ENCODE measurements at regions not wholly inside any gene's neighbourhood (a gene's known extent, or its start where the extent isn't known, plus 50 kb on each side); places are given as distances from the start of the nearest gene placed in this dataset.

DNA sequence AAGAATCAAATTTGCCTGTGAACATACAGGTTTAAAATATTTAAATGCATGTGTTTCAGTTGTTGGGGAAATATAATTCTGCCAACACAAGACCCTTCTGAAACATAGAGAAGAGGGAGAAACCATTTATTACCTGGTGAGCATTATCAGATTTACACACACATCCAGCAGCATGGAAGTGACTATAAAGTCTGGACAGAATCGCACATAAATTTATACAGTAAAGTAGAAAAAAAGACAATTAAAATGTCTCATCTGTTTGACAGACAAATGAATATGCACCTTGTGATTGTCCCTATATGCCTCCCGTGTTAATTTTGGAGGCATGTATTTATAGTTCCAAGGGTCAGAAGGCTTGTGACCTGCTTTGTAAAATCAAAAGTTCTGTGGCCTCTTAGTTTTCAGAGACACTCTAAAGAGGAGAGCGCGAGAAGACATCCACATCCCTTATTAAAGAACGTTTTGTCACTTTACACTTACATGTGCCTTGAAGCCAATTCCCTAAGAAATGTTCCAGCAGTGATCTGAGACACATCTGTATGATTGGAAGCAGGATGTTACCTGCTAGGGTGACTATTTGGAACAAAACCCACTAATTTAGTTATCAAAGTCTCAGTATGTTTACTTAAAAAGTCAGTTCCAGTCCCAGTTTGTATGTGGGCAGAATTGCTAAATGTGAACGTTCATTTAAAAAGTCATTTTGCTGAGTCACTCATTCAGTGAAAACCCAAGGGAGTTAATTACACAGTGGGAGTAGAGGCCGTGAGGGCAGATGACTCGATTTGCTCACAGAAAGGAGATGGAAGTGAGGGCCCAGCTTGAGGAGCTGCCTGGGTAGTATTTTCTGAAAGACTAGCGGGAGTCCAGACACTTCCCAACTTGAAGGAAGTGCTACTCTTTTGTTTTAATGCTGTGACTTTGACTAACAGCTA, 527.6 kb upstream of the MEX3C start:
- ATAC-seq (ENCODE audit: poor library complexity), result no peak
- DNase-seq, result no peak
- intact Hi-C loops (cut with DNase I), result no loop called here

DNA sequence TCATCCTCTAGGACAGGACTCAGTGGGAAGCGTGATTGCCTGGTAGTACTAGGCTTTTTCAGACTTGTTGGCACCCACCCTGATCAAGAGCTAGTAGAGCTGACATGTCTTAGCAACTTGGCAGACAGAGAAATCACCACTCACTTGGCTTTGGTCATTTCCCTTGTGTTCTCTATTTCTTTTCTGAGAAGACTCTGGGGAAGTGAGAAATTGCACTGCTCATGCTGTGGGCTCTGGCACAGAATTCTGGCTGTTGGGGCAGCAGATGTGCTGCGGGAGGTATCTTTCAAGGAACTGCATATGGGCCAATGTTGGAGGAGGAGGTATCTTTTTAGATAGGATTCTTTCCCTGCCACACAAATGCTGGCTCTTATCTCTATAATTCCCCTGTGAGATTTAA, 529.1 kb upstream of the MEX3C start:
- ATAC-seq (ENCODE audit: poor library complexity) (no peak), DNase-seq (no peak)
- intact Hi-C loops (cut with DNase I), result no loop called here

DNA sequence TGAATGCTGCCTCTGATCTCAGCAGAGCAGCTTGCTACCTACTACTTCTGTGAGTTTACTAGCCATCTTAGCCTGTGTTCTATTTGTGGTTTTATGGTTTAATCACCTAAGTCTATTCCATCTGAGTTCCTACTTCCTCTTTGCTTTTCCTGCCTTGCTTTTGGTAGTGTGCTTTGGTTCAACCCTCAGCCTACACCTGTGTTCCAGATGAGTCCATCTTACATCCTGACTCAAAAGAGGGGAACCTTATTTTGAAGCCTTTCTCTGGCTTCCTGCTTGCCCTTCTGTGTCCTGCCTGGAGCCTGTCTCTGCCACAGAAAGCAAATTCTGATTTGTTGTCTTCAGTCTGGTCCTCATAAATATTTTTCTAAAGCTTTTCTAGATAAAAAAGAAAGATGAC, 530.3 kb upstream of the MEX3C start:
- intact Hi-C loops (cut with DNase I), result no loop called here
- ATAC-seq (ENCODE audit: poor library complexity), result no peak

DNA sequence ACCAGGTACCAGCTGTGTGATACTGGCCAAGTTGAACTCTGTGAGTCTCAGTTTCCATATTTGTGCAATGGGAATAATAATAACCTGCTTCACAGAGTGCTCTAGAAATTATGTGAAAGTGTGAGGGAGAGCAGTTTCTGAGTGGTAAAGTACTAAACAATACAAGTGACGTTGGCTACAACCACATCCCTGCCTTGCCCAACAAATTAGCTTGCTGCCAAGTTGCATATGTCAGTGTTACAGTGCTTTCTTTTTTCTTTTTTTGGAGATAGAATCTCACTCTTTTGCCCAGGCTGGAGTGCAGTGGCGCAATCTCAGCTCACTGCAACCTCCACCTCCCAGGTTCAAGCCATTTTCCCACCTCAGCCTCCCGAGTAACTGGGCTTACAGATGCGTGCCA, 533.6 kb upstream of the MEX3C start:
- ATAC-seq (ENCODE audit: poor library complexity) (no peak), DNase-seq (no peak)
- intact Hi-C loops (cut with DNase I), result no loop called here

More for the DNA sequence above, 530.3 kb upstream of the MEX3C start:
- no peak for DNase-seq

DNA sequence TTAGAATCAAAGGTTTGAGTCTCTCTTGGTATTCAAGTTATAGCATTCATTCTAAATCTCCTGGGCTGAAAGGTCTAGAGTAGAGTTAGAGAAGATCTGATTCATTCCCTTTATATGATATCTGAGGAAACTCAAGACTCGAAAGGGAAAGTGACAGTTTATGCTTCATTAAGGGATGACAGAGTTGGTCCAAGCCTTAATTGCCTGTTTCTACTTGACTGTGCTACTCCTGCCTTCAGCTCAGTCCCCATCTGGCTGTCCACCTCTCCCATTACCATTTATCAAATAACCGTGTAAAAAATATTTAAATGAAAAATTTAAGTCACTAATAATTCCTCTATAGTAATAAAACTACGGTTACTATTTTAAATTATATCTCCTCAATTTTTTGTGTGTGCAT, 537.1 kb upstream of the MEX3C start:
- no peak for DNase-seq
- no peak for ATAC-seq (ENCODE audit: poor library complexity)
- intact Hi-C loops (cut with DNase I), result no loop called here

DNA sequence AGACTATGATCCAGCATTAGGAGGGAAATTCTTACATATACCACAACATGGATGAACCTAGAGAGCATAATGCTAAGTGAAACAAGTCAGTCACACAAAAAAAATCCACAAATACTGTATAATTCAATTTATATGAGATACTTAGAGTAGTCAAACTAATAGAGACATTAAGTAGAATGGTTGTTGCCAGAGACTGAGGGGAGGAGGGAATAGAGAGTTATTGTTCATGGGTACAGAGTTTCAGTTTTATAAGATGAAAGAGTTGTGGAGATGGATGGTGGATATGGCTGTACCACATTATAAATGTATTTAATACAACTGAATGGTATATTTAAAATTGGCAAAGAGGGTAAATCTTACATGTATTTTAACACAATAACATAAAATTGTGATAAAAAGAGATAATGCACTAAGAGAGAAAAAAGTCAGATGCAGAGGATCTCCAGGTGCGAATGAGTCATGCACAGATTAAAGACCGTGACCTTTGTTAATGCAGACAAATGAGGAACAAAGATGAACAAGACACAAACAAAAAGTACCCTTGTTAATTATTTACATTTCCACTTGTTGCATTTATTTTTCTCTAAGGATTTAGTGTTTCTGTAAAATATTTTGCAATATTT, 541.7 kb upstream of the MEX3C start:
- ATAC-seq (ENCODE audit: poor library complexity) (no peak), DNase-seq (no peak)
- intact Hi-C loops (cut with DNase I), result no loop called here

DNA sequence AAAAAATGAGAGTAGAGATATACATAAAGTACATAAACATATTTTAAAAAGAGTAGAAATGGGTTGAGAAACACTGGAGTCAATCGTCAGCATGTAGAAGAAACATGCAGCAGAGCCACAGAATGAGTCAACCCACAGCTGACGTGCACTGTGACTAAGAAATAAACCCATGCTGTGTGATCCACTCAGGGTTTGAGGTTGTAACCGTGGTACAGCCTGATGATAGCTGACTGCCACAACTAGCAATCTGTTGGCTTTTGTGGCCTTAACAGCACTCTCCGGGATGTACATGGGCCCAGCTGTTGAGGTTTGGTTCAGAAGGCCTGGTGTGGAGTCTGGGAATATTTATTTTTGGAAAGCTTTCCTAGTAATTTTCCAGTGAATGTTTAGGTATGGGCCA, 554.4 kb upstream of the MEX3C start:
- DNase-seq, result no peak
- intact Hi-C loops (cut with DNase I), result no loop called here
- ATAC-seq (ENCODE audit: poor library complexity), result no peak

DNA sequence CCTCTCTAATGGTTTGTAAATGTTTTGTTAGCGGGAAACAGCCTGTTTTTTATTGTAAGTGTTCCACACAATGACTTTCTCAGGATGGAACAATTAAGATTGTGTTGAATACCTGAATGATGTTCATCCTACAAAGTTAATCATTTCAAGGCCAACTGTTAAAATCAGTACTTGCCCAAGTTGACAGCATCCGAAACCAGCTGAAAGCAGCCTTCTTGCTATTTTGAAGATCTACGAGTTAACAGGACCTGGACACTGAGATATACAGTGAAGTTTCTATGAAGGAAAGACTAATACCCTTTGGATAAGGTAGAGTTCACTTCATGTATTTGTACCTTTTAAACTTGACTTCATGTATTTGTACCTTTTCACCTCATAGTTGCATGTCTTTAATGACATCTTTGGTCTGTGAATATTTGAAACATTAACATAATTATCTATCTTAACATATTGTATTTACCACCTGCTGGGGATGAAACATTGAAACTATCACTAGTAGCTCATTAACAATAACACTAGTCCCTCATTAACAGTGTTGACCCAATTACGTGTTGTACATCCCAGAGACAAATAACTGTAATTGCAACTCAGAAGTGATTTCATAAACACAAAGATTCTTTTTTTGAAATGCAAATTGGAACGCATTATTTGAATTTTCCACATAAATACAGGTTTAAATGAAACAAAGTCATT, 556.0 kb upstream of the MEX3C start:
- ATAC-seq (ENCODE audit: poor library complexity) (no peak), DNase-seq (no peak)
- intact Hi-C loops (cut with DNase I), result no loop called here

DNA sequence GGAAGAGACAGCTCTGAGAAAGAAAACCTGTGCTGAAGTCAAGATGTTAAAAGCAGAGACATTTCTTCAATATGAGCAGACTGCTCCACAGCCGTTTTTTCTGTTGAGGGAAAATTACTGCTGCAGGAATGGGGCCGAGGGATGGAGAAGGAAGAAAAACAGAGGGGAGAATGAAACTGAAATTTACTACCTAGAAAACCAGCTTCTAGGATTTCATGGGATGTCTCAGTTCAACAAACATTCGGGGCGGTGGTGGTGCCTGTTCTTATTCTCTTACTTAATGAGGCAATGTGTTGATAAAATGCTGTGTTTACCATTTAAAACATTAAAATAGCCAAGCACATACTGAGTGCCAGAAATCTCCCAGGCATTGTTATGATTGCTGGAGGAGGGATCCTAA, 557.1 kb upstream of the MEX3C start:
- no peak for DNase-seq
- no peak for ATAC-seq (ENCODE audit: poor library complexity)
- intact Hi-C loops (cut with DNase I), result no loop called here

DNA sequence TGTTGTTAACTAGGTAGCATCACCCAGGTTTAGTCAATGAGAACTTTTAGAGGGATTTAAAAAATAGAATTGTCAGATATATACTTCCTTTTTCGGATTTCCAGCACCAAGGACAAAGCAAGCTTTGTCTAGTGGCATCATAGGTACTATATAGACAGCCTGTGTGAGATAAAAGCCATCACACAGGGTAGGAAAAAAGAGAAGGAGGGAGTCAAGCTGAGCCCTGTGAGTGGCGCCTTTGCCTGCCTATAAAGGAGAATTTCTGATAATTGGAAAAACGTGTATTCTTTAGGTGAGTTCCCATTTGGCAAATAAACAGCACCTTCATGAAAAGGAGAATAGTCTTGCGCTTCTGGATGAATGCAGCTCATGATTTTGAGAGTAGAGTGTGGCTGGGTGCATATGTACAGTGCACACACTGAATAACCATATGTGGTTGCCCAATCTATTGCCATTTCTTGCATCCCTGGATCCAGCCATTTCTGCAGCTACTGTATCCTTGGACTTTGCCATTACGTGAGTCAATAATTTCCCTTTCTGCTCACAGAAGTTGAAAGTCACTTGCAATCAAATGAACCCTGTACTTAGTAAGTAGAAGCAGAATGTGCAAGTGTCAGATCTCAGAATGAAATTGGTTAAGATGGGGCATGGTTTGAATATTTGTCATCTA, 559.9 kb upstream of the MEX3C start:
- no peak for DNase-seq
- intact Hi-C loops (cut with DNase I), result no loop called here
- ATAC-seq (ENCODE audit: poor library complexity), result no peak

DNA sequence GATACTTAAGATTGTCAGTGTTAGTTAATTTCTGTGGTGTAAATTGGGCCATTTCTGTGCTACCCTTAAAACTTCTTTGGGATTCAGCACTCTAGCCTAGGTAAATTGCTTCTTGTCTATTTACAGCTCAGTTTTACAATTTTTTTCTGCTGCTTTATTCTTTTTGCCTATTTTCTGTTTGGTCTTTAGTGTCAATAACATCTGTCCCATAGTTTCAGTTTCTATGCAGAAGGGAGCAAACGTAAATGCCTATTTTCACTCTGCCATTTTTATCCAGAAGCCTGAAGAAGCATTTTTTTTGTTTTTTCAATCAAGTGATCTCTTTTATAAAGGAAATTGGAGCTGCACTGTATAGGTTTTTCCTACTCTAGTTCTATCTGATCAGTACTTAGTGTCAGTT, 564.9 kb upstream of the MEX3C start:
- DNase-seq (no peak), ATAC-seq (ENCODE audit: poor library complexity) (no peak)
- intact Hi-C loops (cut with DNase I), result no loop called here

DNA sequence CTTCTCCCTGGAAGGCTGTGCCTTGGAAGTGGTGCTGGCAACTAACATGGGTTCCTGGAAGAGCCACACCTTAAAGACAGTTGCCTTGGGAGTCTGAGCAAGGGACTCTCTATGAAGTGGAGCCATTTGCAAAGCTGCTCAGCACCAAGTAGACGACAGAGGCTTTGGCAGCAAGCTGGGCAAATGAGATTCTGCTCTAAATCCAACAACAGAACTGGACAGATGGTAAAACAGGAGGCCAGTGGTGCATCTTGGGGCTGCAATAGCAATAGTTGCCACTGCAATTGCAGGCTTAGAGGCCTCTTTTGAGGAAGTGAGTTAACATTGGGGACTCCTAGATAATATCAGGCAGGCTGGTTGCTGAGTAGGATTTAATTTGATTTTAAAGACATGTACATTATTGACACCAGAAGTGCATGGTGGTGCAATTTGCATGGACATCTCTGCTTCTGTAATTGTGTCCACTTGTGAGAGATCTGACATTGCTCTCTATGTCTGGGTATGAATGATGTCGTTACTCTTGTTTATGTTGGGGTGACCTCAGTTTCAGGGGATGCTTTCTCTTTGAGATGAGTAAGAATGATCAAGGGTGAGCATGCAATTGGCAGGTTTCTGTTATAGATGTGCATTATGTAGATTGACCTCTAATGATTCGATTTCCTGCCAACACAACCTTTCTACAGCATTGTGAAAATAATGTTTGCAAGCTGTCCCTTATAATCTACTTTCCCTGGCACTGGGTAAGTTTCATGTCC, 568.3 kb upstream of the MEX3C start:
- no peak for DNase-seq
- intact Hi-C loops (cut with DNase I), result no loop called here
- no peak for ATAC-seq (ENCODE audit: poor library complexity)

DNA sequence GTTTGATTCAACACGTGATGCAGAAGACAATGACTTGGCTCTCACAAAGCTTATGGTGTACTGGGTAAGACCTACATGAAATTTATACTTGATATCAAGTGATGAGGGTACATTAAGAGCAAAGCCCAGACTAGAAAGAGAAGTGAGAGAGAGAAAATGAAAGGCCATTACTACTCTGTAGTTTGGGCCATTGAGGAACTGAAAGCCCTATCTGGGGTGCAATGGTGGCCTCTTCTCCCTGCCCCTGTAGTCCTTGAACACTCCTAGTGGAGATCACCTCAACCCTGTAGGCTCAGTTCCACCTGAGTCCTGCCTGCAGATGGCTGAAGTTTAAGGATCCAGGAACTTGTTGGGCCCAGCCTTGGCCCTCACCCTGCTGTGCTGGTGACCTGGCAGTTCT, 569.8 kb upstream of the MEX3C start:
- intact Hi-C loops (cut with DNase I), result no loop called here
- no peak for ATAC-seq (ENCODE audit: poor library complexity)
- no peak for DNase-seq

DNA sequence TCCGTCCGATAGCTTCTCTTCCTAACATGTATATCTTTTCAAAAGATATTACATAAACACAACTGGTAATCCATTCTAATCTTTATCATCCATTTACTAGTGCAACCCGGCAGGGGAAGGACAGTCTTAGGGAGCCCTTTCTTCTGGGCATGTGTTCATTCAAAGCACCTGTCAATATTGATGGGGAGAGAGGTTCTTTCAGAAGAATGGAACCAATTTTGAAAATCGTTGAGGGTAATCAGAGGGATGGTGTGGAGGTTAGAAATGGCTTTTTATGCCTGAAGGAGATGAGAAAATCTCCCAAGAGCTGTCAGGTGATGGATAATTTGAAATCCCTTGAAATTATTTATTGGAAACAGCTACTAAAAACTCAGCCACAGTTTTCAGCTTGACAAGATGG, 561.9 kb upstream of the DCC start:
- intact Hi-C loops (cut with DNase I), result no loop called here
- DNase-seq, result no peak
- no peak for ATAC-seq (ENCODE audit: poor library complexity)

DNA sequence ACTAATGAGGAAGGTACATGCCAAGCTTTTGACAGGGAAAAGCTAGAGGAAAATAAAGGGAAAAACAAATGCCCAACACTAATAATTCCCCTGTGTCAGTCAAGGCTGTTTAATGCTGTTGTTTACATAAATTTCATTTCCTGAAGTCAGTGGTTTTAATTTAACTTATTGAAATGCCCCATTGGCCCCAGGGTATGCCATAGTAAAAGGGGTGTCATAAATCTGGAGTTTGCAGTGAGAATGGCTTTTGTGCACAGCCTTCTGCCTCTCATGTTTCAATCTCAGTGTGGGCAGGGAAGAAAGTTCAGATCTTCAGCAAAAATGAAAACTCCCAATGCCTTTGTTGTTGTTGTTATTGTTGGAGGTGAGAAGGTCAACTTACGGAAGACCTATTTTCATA, 550.1 kb upstream of the DCC start:
- DNase-seq, result no peak
- no peak for ATAC-seq (ENCODE audit: poor library complexity)
- intact Hi-C loops (cut with DNase I), result no loop called here

DNA sequence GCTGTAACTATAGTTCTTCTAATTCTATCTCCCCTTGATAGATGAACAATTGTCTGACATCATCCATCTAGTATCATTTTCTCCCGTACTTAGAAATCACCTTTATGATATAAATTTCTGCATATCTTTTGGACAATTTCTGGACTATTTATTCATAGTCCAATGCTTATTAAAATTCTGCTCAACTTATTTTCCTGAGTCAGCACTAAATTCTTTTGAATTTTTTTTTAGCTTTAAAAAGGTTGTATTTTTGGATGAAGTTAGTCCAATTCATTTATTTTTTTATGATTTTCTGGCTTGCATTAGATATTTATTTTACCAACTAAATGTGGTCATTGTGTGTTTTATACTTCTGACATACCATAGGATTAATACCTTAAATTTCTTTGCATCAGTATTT, 538.5 kb upstream of the DCC start:
- ATAC-seq (ENCODE audit: poor library complexity) (no peak), DNase-seq (no peak)
- intact Hi-C loops (cut with DNase I), result no loop called here

DNA sequence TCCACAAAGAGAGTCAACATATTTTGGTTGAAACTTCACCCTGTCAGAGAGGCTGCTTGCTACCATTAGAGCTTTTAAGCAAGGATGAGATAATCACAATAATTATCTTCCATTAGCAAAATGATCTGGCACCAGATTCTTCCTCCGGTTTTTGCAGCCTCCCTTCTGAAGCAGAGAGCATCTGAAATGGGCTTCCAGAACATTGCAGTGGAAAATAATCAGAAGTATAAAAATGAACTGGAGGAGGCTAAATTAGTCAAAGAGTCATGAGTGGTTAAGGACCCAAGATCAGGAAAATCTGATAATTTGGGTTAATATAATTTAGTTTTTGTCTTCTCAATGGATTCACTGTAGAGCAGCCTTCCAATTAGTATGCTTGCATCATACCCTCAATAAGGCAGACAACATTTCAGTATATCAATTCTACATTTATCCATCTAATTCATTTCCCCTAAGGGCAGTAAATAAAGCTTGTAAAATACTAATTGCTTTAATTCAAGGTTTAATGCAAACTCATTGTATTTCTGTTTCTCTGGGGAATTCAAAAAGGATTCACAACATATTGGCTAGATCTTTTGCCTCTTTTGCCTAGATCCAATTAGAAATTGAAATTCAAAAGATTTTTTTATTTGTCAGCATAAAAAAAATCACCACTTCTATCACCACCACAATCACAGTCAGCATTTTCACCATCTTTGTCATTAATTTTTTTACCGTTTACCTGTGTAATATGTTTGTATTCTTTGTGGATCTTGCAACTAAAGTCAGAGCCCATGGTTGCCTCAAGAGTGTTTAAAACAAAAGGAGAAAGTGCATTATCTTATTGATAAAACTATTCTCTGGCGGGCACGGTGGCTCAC, 537.2 kb upstream of the DCC start:
- DNase-seq (no peak), ATAC-seq (ENCODE audit: poor library complexity) (no peak)
- intact Hi-C loops (cut with DNase I), result no loop called here

DNA sequence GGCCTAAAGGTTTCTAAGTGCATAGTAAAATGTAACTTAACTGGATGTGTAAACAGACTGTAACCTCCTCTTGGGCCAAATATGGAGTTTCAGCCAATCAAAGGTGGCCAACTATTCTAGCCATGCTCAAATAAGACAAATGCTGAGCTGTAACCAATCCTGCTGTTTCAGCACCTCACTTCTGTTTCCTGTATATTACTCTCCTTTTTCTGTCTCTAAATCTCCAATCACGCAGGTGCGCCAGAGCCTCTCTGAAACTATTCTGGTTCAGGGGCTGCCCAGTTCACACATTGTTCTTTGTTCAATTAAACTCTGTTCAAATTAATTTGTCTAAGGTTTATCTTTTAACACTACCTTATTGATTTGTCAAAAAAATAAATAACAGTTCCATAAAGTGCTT, 532.7 kb upstream of the DCC start:
- ATAC-seq (ENCODE audit: poor library complexity) (no peak), DNase-seq (no peak)
- intact Hi-C loops (cut with DNase I), result no loop called here
